ENCODE measurements at regions not wholly inside any gene's neighbourhood (a gene's known extent, or its start where the extent isn't known, plus 50 kb on each side); places are given as distances from the start of the nearest gene placed in this dataset.

DNA sequence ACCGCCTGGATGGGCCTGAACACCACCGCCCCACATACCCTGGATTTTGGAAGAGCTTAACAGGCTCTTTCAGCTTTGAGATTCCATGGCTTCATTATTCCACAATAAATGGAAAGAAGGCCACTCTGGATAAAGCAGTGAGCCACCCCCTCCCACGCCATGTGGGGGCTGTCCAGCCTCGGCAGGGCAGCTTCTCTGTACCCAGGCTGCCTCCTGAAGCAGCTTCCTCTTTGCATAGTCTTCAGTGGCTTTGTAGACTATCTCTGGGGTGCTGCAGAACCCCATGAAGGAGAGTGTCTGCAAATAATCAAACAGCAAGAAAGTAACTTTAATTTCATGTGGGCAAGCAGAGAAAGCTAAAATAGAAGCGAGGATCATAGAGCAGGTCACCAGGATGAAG, 96.6 kb upstream of the NXT1 start:
- Histone ChIP-seq H3K9me3 (ENCODE audit: control extremely low read depth in 1 of 5, control insufficient read depth in 4 of 5, insufficient read depth in 2 of 5, low read depth in 1 of 5, low read length in 4 of 5) (no peaks in the 10 kb centered on the region), H3K27ac (ENCODE audit: insufficient read depth in 1 of 2, low read depth in 1 of 2, low read length in 2 of 2, poor library complexity in 1 of 2, severe bottlenecking in 2 of 2) (no peak overlapping the region), H3K36me3 (ENCODE audit: control insufficient read depth in 4 of 4, insufficient read depth in 4 of 4, low read length in 3 of 4) (no peaks in the 10 kb centered on the region), H3K4me3 (ENCODE audit: control insufficient read depth in 1 of 7, extremely low read depth in 1 of 7, insufficient read depth in 4 of 7, low read depth in 2 of 7, low read length in 6 of 7) (no peak overlapping the region), H3K4me1 (ENCODE audit: control extremely low read depth in 1 of 4, control insufficient read depth in 4 of 4, insufficient read depth in 4 of 4, low read length in 3 of 4) (peaks cover 14 to 27% (median 23%) of the 10 kb centered on the region in 4 experiments), H3K27me3 (replicated peaks in 2 of 5; ENCODE audit: control insufficient read depth in 4 of 5, insufficient read depth in 5 of 5, low read length in 4 of 5) (peaks cover 0 to 4% (median 0%) of the 10 kb centered on the region in 5 experiments)
- DNase-seq: no peak
- CTCF ChIA-PET: no interaction called here
- 84% methylated on average over 5 of the region's 5 CpGs for WGBS (ENCODE audit: insufficient coverage)
- POLR2A ChIA-PET: no interaction called here

- ChIA-PET CTCF (no interaction called here), POLR2A (no interaction called here)
- no peak overlapping the region for H3K4me3 ChIP-seq (ENCODE audit: control insufficient read depth in 1 of 7, extremely low read depth in 1 of 7, insufficient read depth in 4 of 7, low read depth in 2 of 7, low read length in 6 of 7)
- no peaks in the 10 kb centered on the region for H3K36me3 ChIP-seq (ENCODE audit: control insufficient read depth in 4 of 4, insufficient read depth in 4 of 4, low read length in 3 of 4)
- WGBS (ENCODE audit: insufficient coverage): no CpG with 5 or more reads among the region's 3 CpGs
- peaks cover 13 to 22% (median 18%) of the 10 kb centered on the region in 4 experiments for H3K4me1 ChIP-seq (ENCODE audit: control extremely low read depth in 1 of 4, control insufficient read depth in 4 of 4, insufficient read depth in 4 of 4, low read length in 3 of 4)
- no peaks in the 10 kb centered on the region for H3K9me3 ChIP-seq (ENCODE audit: control extremely low read depth in 1 of 5, control insufficient read depth in 4 of 5, insufficient read depth in 2 of 5, low read depth in 1 of 5, low read length in 4 of 5)
- H3K27me3 ChIP-seq (replicated peaks in 2 of 5; ENCODE audit: control insufficient read depth in 4 of 5, insufficient read depth in 5 of 5, low read length in 4 of 5): peaks cover 0 to 4% (median 0%) of the 10 kb centered on the region in 5 experiments
- DNase-seq: no peak
- H3K27ac ChIP-seq (ENCODE audit: insufficient read depth in 1 of 2, low read depth in 1 of 2, low read length in 2 of 2, poor library complexity in 1 of 2, severe bottlenecking in 2 of 2): no peak overlapping the region
Measured at GRCh38 chr20:23253524-23253923, 97.1 kb upstream of the NXT1 start.

- CTCF ChIA-PET: interaction anchor here (0.6 to 1.2 kb wide), 2 partner anchors 8 to 17 kb away, joined by 3 read pairs; no protein-coding TSS in a partner anchor
- DNase-seq: no peak
- Histone ChIP-seq H3K9me3 (ENCODE audit: control extremely low read depth in 1 of 5, control insufficient read depth in 4 of 5, insufficient read depth in 2 of 5, low read depth in 1 of 5, low read length in 4 of 5) (no peaks in the 10 kb centered on the region), H3K4me3 (ENCODE audit: control insufficient read depth in 1 of 7, extremely low read depth in 1 of 7, insufficient read depth in 4 of 7, low read depth in 2 of 7, low read length in 6 of 7) (no peak overlapping the region), H3K36me3 (ENCODE audit: control insufficient read depth in 4 of 4, insufficient read depth in 4 of 4, low read length in 3 of 4) (no peaks in the 10 kb centered on the region), H3K27ac (ENCODE audit: insufficient read depth in 1 of 2, low read depth in 1 of 2, low read length in 2 of 2, poor library complexity in 1 of 2, severe bottlenecking in 2 of 2) (no peak overlapping the region), H3K4me1 (ENCODE audit: control extremely low read depth in 1 of 4, control insufficient read depth in 4 of 4, insufficient read depth in 4 of 4, low read length in 3 of 4) (peaks cover under 1 to 6% (median 1%) of the 10 kb centered on the region in 4 experiments), H3K27me3 (replicated peaks in 2 of 5; ENCODE audit: control insufficient read depth in 4 of 5, insufficient read depth in 5 of 5, low read length in 4 of 5) (peaks cover 0 to 4% (median 0%) of the 10 kb centered on the region in 5 experiments)
- POLR2A ChIA-PET: no interaction called here
- 93% methylated on average over 5 of the region's 6 CpGs for WGBS (ENCODE audit: insufficient coverage)
Measured at GRCh38 chr20:23251779-23252178, 98.8 kb upstream of the NXT1 start.

GRCh38 chr20:23249541-23249940, 101.0 kb upstream of the NXT1 start:
- whole genome bisulfite sequencing (ENCODE audit: insufficient coverage): 100% methylated on average over 3 of the region's 4 CpGs
- CTCF ChIA-PET: interaction anchor here (0.9 kb wide), 1 partner anchor 188 kb away, joined by 3 read pairs; no protein-coding TSS in a partner anchor
- DNase-seq: no peak
- POLR2A ChIA-PET: no interaction called here
- H3K4me1 ChIP-seq (ENCODE audit: control extremely low read depth in 1 of 4, control insufficient read depth in 4 of 4, insufficient read depth in 4 of 4, low read length in 3 of 4): peaks cover 0 to 8% (median 5%) of the 10 kb centered on the region in 4 experiments
- H3K36me3 ChIP-seq (ENCODE audit: control insufficient read depth in 4 of 4, insufficient read depth in 4 of 4, low read length in 3 of 4): no peaks in the 10 kb centered on the region
- H3K9me3 ChIP-seq (ENCODE audit: control extremely low read depth in 1 of 5, control insufficient read depth in 4 of 5, insufficient read depth in 2 of 5, low read depth in 1 of 5, low read length in 4 of 5): no peaks in the 10 kb centered on the region
- no peak overlapping the region for H3K4me3 ChIP-seq (ENCODE audit: control insufficient read depth in 1 of 7, extremely low read depth in 1 of 7, insufficient read depth in 4 of 7, low read depth in 2 of 7, low read length in 6 of 7)
- no peak overlapping the region for H3K27ac ChIP-seq (ENCODE audit: insufficient read depth in 1 of 2, low read depth in 1 of 2, low read length in 2 of 2, poor library complexity in 1 of 2, severe bottlenecking in 2 of 2)
- peaks cover 0 to 4% (median 0%) of the 10 kb centered on the region in 5 experiments for H3K27me3 ChIP-seq (replicated peaks in 2 of 5; ENCODE audit: control insufficient read depth in 4 of 5, insufficient read depth in 5 of 5, low read length in 4 of 5)

GRCh38 chr20:23248461-23248882, 102.1 kb upstream of the NXT1 start:
- CTCF ChIA-PET: interaction anchor here (4.4 kb wide), 1 partner anchor 13 kb away, joined by 14 read pairs; no protein-coding TSS in a partner anchor
- Histone ChIP-seq H3K36me3 (ENCODE audit: control insufficient read depth in 4 of 4, insufficient read depth in 4 of 4, low read length in 3 of 4) (no peaks in the 10 kb centered on the region), H3K4me1 (ENCODE audit: control extremely low read depth in 1 of 4, control insufficient read depth in 4 of 4, insufficient read depth in 4 of 4, low read length in 3 of 4) (peaks cover 0 to 8% (median 5%) of the 10 kb centered on the region in 4 experiments), H3K27me3 (replicated peaks in 2 of 5; ENCODE audit: control insufficient read depth in 4 of 5, insufficient read depth in 5 of 5, low read length in 4 of 5) (peaks cover 0 to 4% (median 0%) of the 10 kb centered on the region in 5 experiments), H3K4me3 (ENCODE audit: control insufficient read depth in 1 of 7, extremely low read depth in 1 of 7, insufficient read depth in 4 of 7, low read depth in 2 of 7, low read length in 6 of 7) (no peak overlapping the region), H3K9me3 (ENCODE audit: control extremely low read depth in 1 of 5, control insufficient read depth in 4 of 5, insufficient read depth in 2 of 5, low read depth in 1 of 5, low read length in 4 of 5) (no peaks in the 10 kb centered on the region), H3K27ac (ENCODE audit: insufficient read depth in 1 of 2, low read depth in 1 of 2, low read length in 2 of 2, poor library complexity in 1 of 2, severe bottlenecking in 2 of 2) (no peak overlapping the region)
- POLR2A ChIA-PET: no interaction called here
- WGBS (ENCODE audit: insufficient coverage): 100% methylated on average over 2 of the region's 2 CpGs
- no peak for DNase-seq

GRCh38 chr20:23246717-23247664, 103.6 kb upstream of the NXT1 start:
- 85% methylated on average over 16 of the region's 21 CpGs for WGBS (ENCODE audit: insufficient coverage)

More at GRCh38 chr20:23246717-23247664, 103.6 kb upstream of the NXT1 start:
- ChIA-PET CTCF (interaction anchor here (0.8 to 4.4 kb wide), 8 partner anchors 11 to 908 kb away, joined by 3 to 14 read pairs (median 4); no protein-coding TSS in a partner anchor), POLR2A (no interaction called here)
- Histone ChIP-seq H3K4me3 (ENCODE audit: control insufficient read depth in 1 of 7, extremely low read depth in 1 of 7, insufficient read depth in 4 of 7, low read depth in 2 of 7, low read length in 6 of 7) (no peak overlapping the region), H3K9me3 (ENCODE audit: control extremely low read depth in 1 of 5, control insufficient read depth in 4 of 5, insufficient read depth in 2 of 5, low read depth in 1 of 5, low read length in 4 of 5) (no peaks in the 10 kb centered on the region), H3K27me3 (replicated peaks in 2 of 5; ENCODE audit: control insufficient read depth in 4 of 5, insufficient read depth in 5 of 5, low read length in 4 of 5) (peaks cover 0 to 4% (median 0%) of the 10 kb centered on the region in 5 experiments), H3K4me1 (ENCODE audit: control extremely low read depth in 1 of 4, control insufficient read depth in 4 of 4, insufficient read depth in 4 of 4, low read length in 3 of 4) (peaks cover 0 to 8% (median 5%) of the 10 kb centered on the region in 4 experiments), H3K36me3 (ENCODE audit: control insufficient read depth in 4 of 4, insufficient read depth in 4 of 4, low read length in 3 of 4) (no peaks in the 10 kb centered on the region), H3K27ac (ENCODE audit: insufficient read depth in 1 of 2, low read depth in 1 of 2, low read length in 2 of 2, poor library complexity in 1 of 2, severe bottlenecking in 2 of 2) (no peak overlapping the region)
- DNase-seq: no peak

All from common myeloid progenitor, CD34-positive (primary cell).